SU-DHL-6 (cell line): ENCODE measurements at regions not wholly inside any gene's neighbourhood (a gene's known extent, or its start where the extent isn't known, plus 50 kb on each side); places are given as distances from the start of the nearest gene placed in this dataset.
"Not testable (repeated sequence)": the region's sequence is repeated elsewhere in the genome, so short reads cannot be mapped to it uniquely, and the experiment has no call there.

Source experiments
- H2AFZ ChIP-seq: fragments of 200-600 bp; sonication (generic); 2 replicates; pipeline ENCODE4 v1.6.1; 2014; ENCODE audit warnings: low read depth, mild to moderate bottlenecking, moderate library complexity, mixed read lengths, antibody characterized with exemption, low read length; ENCODE audit not compliant: severe bottlenecking
- H3F3A ChIP-seq: fragments of 200-600 bp; shearing (Covaris generic); 2 replicates; pipeline ENCODE4 v1.6.0; 2016; ENCODE audit warnings: antibody characterized with exemption, mild to moderate bottlenecking; ENCODE audit not compliant: insufficient read depth
- H3K27ac ChIP-seq: fragments of 200-600 bp; sonication (generic); 2 replicates; pipeline ENCODE4 v1.5.1; 2016; ENCODE audit warnings: low read depth, mild to moderate bottlenecking, low read length, moderate library complexity, mixed read lengths
- H3K27me3 ChIP-seq: fragments of 200-600 bp; sonication (generic), shearing (Covaris generic); 2 replicates; pipeline ENCODE4 v1.6.0; 2014; ENCODE audit warnings: mild to moderate bottlenecking, low read length
- H3K36me3 ChIP-seq: fragments of 200-600 bp; sonication (generic); 2 replicates; pipeline ENCODE4 v1.6.1; 2014; ENCODE audit warnings: mild to moderate bottlenecking, low read length, mixed read lengths
- H3K4me2 ChIP-seq: fragments of 300-600, 200-600 bp; shearing (Covaris generic), sonication (generic); 2 replicates; pipeline ENCODE4 v1.6.0; 2014; ENCODE audit warnings: low read length, low read depth, mild to moderate bottlenecking; ENCODE audit not compliant: poor library complexity, severe bottlenecking
- H3K4me3 ChIP-seq: fragments of 200-600 bp; sonication (generic); 2 replicates; pipeline ENCODE4 v1.5.1; 2014; ENCODE audit warnings: antibody characterized with exemption, low read length, mild to moderate bottlenecking, mixed read lengths; ENCODE audit not compliant: insufficient read depth, poor library complexity, severe bottlenecking
- H3K79me2 ChIP-seq: fragments of 200-600 bp; sonication (generic); 2 replicates; pipeline ENCODE4 v1.6.1; 2014; ENCODE audit warnings: mild to moderate bottlenecking, low read length, moderate library complexity; ENCODE audit not compliant: insufficient read depth
- H3K9ac ChIP-seq: fragments of 200-600 bp; sonication (generic); 2 replicates; pipeline ENCODE4 v1.7.0; 2014; ENCODE audit warnings: mild to moderate bottlenecking, low read length
- H3K9me2 ChIP-seq: fragments of 200-600 bp; sonication (generic); replicated peaks from 2 replicates; pipeline ENCODE4 v1.6.1; 2014; ENCODE audit warnings: low read length; ENCODE audit not compliant: insufficient read depth
- H3K9me3 ChIP-seq: fragments of 200-600 bp; sonication (generic); 2 replicates; pipeline ENCODE4 v1.6.1; 2014; ENCODE audit warnings: low read length, mixed read lengths; ENCODE audit not compliant: insufficient read depth
- H4K20me1 ChIP-seq: fragments of 200-600 bp; sonication (generic); 2 replicates; pipeline ENCODE4 v1.6.1; 2014; ENCODE audit warnings: low read depth, mild to moderate bottlenecking, antibody characterized with exemption, low read length, moderate library complexity, mixed read lengths
- CTCF ChIP-seq: fragments of 200-600 bp; sonication (generic); IDR thresholded peaks from one replicate; pipeline ENCODE4 v1.5.1; 2017; ENCODE audit warnings: antibody characterized with exemption, mild to moderate bottlenecking, low read length, moderate library complexity; ENCODE audit not compliant: insufficient read depth, poor library complexity, severe bottlenecking
- EZH2phosphoT487 ChIP-seq: fragments of 200-600 bp; sonication (generic), shearing (Covaris generic); conservative IDR thresholded peaks from 2 replicates; pipeline ENCODE4 v1.6.1; 2018; ENCODE audit warnings: mild to moderate bottlenecking, antibody characterized with exemption, low read length, moderate library complexity, mixed read lengths

- H3K9me2 ChIP-seq: no peaks in the 10 kb centered on the region
These were observed 73.5 kb upstream of the CXorf66 start for GRCh38 chrX:140038842-140039241.

GRCh38 chrX:140034916-140035315 is 69.6 kb upstream of the CXorf66 start:
- Histone ChIP-seq H3K36me3 (no peaks in the 10 kb centered on the region), H3K9me2 (no peaks in the 10 kb centered on the region), H3K79me2 (no peaks in the 10 kb centered on the region), H3K4me2 (no peak overlapping the region), H3F3A (no peaks in the 10 kb centered on the region), H3K4me3 (no peak overlapping the region), H3K9me3 (no peaks in the 10 kb centered on the region), H3K9ac (no peak overlapping the region), H3K27me3 (no peaks in the 10 kb centered on the region), H3K27ac (no peak overlapping the region), H2AFZ (no peak overlapping the region), H4K20me1 (no peaks in the 10 kb centered on the region)
- no peak for TF ChIP-seq EZH2phosphoT487
- TF ChIP-seq CTCF: no peak

More at GRCh38 chrX:140038842-140039241, 73.5 kb upstream of the CXorf66 start:
- no peaks in the 10 kb centered on the region for H4K20me1 ChIP-seq
- H2AFZ ChIP-seq: no peak overlapping the region
- H3F3A ChIP-seq: no peaks in the 10 kb centered on the region
- no peak overlapping the region for H3K27ac ChIP-seq
- H3K9me3 ChIP-seq: no peaks in the 10 kb centered on the region
- H3K79me2 ChIP-seq: no peaks in the 10 kb centered on the region
- no peak for TF ChIP-seq CTCF
- no peak for TF ChIP-seq EZH2phosphoT487
- no peaks in the 10 kb centered on the region for H3K36me3 ChIP-seq
- H3K27me3 ChIP-seq: no peaks in the 10 kb centered on the region
- H3K4me3 ChIP-seq: no peak overlapping the region
- H3K9ac ChIP-seq: no peak overlapping the region
- H3K4me2 ChIP-seq: no peak overlapping the region

GRCh38 chrX:140022482-140022881 is 57.2 kb upstream of the CXorf66 start:
- H2AFZ ChIP-seq: no peak overlapping the region
- no peak for TF ChIP-seq EZH2phosphoT487
- TF ChIP-seq CTCF: no peak
- no peak overlapping the region for H3K9ac ChIP-seq

GRCh38 chrX:140019134-140019533 is 53.8 kb upstream of the CXorf66 start:
- not testable (repeated sequence) for H3K4me2 ChIP-seq, H2AFZ ChIP-seq, H3K9ac ChIP-seq, H3K9me3 ChIP-seq, H4K20me1 ChIP-seq, H3F3A ChIP-seq, H3K27me3 ChIP-seq, H3K79me2 ChIP-seq, H3K36me3 ChIP-seq, H3K9me2 ChIP-seq, H3K4me3 ChIP-seq, H3K27ac ChIP-seq

More at GRCh38 chrX:140022482-140022881, 57.2 kb upstream of the CXorf66 start:
- Histone ChIP-seq H3K9me2 (no peaks in the 10 kb centered on the region), H3K36me3 (no peaks in the 10 kb centered on the region), H3K4me3 (no peak overlapping the region), H3K9me3 (no peaks in the 10 kb centered on the region), H4K20me1 (no peaks in the 10 kb centered on the region), H3K4me2 (no peak overlapping the region), H3K27ac (no peak overlapping the region), H3F3A (no peaks in the 10 kb centered on the region), H3K79me2 (no peaks in the 10 kb centered on the region), H3K27me3 (no peaks in the 10 kb centered on the region)
